Fibroblast of villous mesenchyme (primary cell): ENCODE measurements at regions not wholly inside any gene's neighbourhood (a gene's known extent, or its start where the extent isn't known, plus 50 kb on each side); places are given as distances from the start of the nearest gene placed in this dataset.

ENCODE experiments used
- DNase-seq: peaks from one replicate; pipeline ENCODE4 v3.0.0-alpha.2; 2010; ENCODE audit warnings: low read depth
- H3K4me3 ChIP-seq: 2 replicates; pipeline ENCODE4 v1.5.1; 2011; ENCODE audit warnings: low read depth, mild to moderate bottlenecking, low read length
- TF ChIP-seq, protein P1 (sequence below): IDR thresholded peaks from 2 replicates; pipeline ENCODE4 v1.5.1; 2012; ENCODE audit warnings: low read depth, mild to moderate bottlenecking, low read length; ENCODE audit not compliant: insufficient read depth

DNA sequence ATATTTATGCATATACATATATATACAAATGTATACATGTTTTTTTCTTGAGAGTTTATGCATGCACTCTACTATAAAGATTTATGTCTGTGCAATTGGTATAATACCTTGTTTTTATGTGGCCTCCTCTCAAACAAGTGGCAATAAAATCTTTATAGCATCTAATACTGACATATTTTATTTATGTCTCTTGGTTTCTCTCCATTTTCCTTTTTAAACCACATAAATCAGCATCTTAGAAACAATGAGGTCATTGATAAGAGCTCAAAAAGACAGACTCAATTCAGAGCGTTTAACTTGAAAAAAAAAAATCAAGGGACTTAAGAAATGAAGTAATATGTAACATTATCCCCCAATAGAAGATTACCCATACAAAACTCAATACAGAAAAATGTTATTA, 1442.2 kb upstream of the ALCAM start:
- no peak for DNase-seq
- H3K4me3 ChIP-seq = no peak overlapping the region
- TF ChIP-seq, protein P1, sequence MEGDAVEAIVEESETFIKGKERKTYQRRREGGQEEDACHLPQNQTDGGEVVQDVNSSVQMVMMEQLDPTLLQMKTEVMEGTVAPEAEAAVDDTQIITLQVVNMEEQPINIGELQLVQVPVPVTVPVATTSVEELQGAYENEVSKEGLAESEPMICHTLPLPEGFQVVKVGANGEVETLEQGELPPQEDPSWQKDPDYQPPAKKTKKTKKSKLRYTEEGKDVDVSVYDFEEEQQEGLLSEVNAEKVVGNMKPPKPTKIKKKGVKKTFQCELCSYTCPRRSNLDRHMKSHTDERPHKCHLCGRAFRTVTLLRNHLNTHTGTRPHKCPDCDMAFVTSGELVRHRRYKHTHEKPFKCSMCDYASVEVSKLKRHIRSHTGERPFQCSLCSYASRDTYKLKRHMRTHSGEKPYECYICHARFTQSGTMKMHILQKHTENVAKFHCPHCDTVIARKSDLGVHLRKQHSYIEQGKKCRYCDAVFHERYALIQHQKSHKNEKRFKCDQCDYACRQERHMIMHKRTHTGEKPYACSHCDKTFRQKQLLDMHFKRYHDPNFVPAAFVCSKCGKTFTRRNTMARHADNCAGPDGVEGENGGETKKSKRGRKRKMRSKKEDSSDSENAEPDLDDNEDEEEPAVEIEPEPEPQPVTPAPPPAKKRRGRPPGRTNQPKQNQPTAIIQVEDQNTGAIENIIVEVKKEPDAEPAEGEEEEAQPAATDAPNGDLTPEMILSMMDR = no peak

DNA sequence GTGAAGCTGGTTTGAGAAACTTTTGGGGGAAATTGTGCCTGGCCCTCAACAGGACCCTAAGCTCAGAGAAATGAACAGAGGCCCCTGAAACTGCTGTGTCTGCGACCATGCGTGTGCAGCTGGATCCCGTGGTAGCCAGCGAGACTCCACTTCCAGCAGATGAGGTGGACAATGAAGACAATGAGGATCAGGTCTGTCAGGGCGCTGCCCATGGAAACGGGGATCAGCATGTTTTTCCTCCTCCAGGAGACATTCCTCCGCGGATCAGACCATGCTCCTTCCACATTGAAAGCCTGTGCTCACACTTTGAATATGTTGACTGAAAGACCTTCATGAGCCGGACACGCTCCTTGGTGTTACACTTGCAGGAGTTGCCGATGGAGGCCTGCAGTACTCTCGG, 1439.8 kb upstream of the ALCAM start:
- TF ChIP-seq, protein P1 = no peak
- no peak overlapping the region for H3K4me3 ChIP-seq

DNA sequence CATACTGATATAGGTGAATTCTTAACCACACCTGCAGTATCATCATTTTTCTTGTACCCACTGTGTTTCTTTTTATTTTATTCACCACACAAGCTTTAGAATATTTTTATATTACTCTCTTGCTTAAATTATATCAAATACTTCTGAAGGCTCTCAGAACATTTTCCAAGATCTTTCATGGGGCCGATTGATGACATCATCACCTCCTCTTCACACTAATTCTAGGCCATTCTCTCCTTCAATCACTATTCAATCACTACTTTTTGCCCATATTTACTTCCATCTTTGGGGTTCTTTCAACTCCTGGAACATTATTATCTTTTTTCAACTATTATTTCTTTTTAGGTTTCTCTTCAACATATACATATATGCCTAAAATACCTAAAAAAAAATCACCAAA, 1438.8 kb upstream of the ALCAM start:
- TF ChIP-seq, protein P1 = no peak
- no peak overlapping the region for H3K4me3 ChIP-seq
- DNase-seq = no peak

More for the DNA sequence above, 1439.8 kb upstream of the ALCAM start:
- DNase-seq = no peak

DNA sequence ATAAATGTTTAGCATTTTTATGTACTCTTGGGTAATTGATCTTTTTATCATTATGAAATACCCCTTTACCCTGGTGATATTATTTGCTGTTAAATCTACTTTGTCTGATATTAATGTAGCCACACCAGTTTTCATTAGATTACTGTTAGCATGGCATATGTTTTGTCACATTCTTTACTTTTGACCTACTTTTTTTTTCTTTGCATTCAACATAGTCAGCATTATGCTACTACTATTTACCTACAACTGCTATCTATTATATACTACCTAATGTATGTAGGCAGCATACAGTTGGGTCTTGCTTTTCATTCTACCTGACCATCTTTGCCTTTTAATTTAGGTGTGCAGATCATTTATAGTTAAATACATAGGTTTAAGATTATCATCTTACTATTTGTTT, 1429.6 kb upstream of the ALCAM start:
- H3K4me3 ChIP-seq = no peak overlapping the region
- TF ChIP-seq, protein P1 = no peak
- no peak for DNase-seq

DNA sequence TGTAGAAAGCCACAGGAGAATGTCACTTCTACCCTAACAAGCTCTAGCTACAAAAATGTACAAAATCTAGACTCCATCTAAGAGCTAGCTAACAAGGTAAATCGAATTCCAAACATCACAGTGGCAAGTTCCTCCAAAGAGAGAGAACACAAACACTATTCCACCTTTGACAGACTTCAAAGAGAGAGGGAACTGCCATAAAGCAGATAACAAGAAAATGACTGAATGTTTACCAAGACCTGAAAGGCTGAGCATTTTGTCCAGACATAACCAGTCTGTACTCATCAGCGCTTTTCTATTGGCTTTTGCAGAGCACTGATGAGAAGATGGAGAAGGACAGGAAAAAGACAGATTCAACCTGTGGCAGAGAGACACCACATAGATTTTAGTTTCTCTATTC, 1419.6 kb upstream of the ALCAM start:
- no peak overlapping the region for H3K4me3 ChIP-seq
- no peak for DNase-seq
- TF ChIP-seq, protein P1 = no peak

DNA sequence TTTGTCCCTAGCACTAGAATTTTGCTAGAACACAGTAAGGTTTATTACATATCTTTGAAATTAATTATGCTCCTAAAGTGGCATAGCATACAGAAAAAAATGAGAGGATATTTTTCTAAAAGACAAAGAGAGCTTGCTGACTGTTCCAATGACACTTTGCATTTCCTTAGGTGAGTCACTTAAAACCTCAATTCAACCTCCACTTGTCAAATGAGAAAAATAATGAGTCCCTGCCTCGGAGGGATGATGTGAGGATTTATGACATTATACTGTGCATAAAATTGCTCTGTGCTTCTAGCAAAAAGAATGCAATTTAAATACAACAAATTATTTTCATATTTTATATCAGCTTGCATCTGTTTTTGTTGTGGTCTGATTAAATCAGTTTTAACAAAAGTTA, 1417.0 kb upstream of the ALCAM start:
- TF ChIP-seq, protein P1 = no peak
- no peak for DNase-seq
- H3K4me3 ChIP-seq = no peak overlapping the region

DNA sequence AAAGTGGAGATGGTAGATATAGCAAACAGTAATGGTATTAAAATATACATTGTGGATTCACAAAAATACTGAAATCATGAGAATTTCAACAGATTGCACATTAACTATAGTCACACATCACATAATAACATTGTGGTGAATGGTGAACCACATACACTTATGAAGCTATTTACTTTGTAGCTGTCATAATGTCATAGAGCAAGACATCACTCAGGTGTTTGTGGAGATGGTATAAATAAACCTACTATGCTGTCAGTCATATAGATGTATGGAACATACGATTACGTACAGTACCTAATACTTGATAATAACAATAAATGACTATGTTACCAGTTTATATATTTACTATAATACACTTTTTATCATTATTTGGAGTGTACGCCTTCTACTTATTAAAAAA, 1416.0 kb upstream of the ALCAM start:
- no peak overlapping the region for H3K4me3 ChIP-seq
- DNase-seq = no peak
- TF ChIP-seq, protein P1 = no peak
